ENCODE measurements at regions not wholly inside any gene's neighbourhood (a gene's known extent, or its start where the extent isn't known, plus 50 kb on each side); places are given as distances from the start of the nearest gene placed in this dataset.

- DNase-seq (ENCODE audit: low read depth in 4 of 4, low spot score in 2 of 4) = no peak
Measured at GRCh38 chrX:42725196-42725595, 52.8 kb downstream of the PPP1R2C start.

GRCh38 chrX:42720209-42720608 lies 57.8 kb downstream of the PPP1R2C start:
- no peak for DNase-seq (ENCODE audit: low read depth in 4 of 4, low spot score in 2 of 4)

DNA sequence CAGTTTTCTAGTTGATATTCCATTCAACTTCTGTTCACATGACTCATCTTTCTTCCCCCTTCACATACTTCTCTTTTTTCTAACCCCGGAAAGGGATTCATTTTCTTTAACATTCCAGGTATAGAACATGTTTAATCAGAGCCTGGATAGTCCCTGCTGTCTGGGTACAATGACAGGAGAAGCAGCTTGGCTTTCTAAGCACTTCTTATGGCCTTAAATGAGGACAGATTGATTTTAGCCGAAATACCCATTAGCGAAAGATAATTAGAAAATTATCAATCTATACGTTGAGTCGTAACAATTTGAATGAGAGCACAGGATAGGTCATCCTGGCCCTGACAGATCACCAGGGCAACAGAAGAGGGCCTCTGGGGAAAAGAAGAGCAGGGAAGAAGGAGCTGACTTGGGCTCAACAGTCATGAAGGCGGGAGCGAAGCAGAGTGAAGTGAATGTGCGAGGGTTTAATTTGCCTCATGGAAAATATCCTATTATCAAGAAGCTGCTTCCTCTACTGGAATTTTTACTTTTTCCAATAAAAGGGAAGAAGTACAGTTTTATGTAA lies 62.2 kb downstream of the PPP1R2C start:
- DNase-seq (ENCODE audit: low read depth in 4 of 4, low spot score in 2 of 4) = no peak

- peak in 2 of 4 donors; percentile 19 to 32 for DNase-seq (ENCODE audit: low read depth in 4 of 4, low spot score in 2 of 4)
Measured at GRCh38 chrX:42714981-42715700, 62.8 kb downstream of the PPP1R2C start.

DNA sequence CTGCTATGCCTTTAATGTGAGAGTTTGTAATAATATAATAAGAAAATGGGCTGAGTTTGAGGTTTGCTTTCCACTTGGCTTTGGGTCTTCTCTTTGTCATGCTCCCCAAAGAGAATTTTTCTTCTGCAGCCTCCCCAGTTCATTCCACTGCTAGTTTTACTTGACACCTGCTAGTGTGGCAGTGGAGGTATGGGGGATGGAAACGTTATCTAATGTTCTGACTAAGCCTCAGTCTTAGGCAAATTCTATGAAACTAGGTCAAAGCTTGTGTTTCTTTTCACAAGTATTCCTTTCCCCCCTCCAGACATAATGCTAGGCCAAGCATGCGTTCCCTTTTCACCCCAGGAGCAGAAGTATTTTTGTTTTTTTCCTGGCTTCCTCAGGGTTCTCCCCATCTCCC lies 67.5 kb downstream of the PPP1R2C start:
- DNase-seq (ENCODE audit: low read depth in 4 of 4, low spot score in 2 of 4) = no peak

- DNase-seq (ENCODE audit: low read depth in 4 of 4, low spot score in 2 of 4) = no peak
Measured at GRCh38 chrX:42708222-42708621, 69.7 kb downstream of the PPP1R2C start.

GRCh38 chrX:42707742-42708141 lies 70.2 kb downstream of the PPP1R2C start:
- DNase-seq (ENCODE audit: low read depth in 4 of 4, low spot score in 2 of 4) = no peak

DNA sequence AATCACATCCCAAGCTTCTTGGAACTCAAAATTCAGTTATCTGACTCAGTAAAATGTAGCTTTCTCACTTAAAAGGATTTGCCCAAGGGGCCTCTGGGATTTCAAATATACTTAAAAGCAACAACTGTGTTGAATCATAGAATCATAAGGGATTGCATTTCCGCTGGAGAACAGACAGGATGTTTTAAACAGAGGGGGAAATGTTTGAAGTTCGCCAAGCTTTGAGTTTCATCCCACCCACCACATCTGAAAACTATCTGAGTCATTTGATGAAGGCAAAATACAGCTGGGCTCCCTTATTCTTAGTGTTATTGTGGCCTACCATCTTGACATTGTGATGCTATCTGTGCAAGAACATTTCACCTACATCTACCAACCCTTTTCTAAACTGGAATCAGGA lies 73.5 kb downstream of the PPP1R2C start:
- DNase-seq (ENCODE audit: low read depth in 4 of 4, low spot score in 2 of 4) = no peak

GRCh38 chrX:42697544-42697943 lies 80.4 kb downstream of the PPP1R2C start:
- DNase-seq (ENCODE audit: low read depth in 4 of 4, low spot score in 2 of 4) = no peak

DNA sequence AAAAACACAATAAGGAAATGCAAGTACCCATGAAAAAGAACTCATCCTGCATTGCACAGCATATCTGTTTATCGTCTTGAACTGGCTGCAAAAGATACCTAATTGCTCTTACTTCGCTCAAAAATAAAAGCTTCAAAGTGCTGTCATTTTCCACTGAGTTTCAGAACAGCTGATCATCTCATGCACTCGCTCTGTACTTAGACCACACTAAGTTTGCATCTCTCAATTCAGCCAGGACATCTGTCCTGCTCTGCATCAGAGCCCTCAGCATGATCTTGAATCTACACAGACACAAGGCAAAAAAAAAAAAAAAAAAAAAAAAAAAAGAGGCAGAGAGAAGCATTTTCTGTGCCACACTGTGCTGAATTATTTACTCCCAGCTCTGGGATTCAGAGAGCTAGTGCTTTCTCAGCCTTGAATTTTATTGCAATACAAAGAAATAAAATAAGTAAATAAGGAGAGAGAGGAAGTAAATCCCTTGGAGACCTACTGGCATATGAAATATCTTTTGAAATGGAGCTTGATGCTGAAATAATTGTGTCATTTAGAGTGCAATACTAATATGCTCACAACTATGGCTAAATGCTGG lies 81.3 kb downstream of the PPP1R2C start:
- DNase-seq (ENCODE audit: low read depth in 4 of 4, low spot score in 2 of 4) = no peak

- DNase-seq (ENCODE audit: low read depth in 4 of 4, low spot score in 2 of 4) = peak in 1 of 4 donors; percentile 16
Measured at GRCh38 chrX:42695800-42696358, 82.1 kb downstream of the PPP1R2C start.

DNA sequence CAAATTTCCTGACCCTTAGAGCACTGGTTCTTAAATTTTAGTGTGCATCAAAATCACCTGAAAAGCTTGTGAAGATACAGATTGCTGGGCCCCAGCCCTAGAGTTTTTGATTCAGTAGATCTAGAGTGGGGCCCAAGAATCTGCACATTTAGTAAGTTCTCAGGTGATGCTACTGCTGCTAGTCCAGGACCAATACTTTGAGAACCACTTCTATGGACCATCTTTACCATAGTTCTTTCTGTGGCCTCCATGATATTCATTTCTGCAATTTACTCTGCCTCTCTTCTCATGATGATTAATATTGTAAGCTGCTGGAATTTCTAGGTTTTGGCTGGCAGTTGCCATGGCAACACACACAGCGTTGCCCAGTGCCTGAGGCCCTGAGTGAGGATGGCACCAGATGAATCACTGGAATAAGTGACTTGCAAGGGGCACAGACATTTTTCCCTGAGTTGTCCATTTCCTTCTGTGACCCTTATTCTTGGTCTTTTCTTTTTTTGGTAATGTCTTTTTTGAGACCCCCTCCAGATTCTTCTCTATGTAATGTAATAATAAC lies 83.6 kb downstream of the PPP1R2C start:
- DNase-seq (ENCODE audit: low read depth in 4 of 4, low spot score in 2 of 4) = no peak

DNA sequence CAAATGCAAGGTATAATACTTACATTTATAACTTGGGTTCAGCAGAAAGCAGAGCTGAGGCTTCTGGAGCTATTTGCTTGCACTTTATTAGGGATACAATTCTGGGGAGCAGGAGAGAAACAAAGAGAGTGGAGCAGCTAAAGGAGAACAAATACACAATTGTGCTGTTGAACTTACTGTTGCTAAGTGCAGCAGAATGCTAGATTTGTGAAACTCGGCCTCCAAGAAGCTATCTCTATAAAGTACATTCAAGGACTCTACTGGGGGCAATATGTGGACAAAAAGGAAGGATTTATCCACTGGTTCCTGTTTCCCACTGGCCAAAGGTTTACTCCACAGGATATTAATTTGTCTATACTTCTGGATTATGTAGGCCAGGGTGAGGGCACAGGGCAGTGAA lies 86.8 kb downstream of the PPP1R2C start:
- DNase-seq (ENCODE audit: low read depth in 4 of 4, low spot score in 2 of 4) = no peak

DNA sequence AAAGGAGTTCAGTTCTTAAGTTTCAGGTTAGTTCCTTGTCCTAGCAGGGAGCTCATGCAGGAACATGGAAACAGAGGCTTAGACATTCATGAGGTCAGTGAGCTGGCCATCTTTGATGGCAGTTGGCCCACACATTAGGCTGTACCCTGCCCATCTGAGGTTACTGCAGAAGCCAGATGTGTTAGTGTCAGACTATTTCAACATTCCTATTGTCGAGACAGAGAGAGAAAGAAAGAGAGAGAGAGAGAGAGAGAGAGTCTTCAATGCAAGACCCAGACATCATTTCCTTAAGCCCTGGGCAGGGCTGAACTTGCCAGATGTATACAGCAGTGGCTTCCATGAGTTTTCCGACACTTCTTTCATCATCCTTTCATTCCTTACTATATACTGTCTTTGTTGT lies 91.3 kb downstream of the PPP1R2C start:
- DNase-seq (ENCODE audit: low read depth in 4 of 4, low spot score in 2 of 4) = no peak

GRCh38 chrX:42686296-42686695 lies 91.7 kb downstream of the PPP1R2C start:
- DNase-seq (ENCODE audit: low read depth in 4 of 4, low spot score in 2 of 4) = no peak

DNA sequence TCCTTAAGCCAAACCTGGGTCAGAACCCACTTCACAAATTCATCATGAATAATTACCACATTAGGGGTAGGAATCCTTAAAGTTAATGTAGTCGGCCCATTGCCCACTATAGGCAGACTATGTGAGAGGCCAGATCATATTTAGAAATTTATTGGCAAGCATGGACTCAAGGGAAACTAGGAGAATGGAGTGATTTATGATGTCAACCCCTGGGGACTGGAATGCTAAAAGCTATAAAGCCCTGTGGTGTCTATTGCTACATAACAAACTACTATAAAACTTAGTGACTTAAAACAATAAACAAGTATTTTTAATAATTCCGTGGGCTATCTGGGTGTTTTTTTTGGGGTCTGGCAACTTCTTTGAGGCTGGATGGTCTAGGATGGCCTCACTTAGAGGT lies 93.9 kb downstream of the PPP1R2C start:
- no peak for DNase-seq (ENCODE audit: low read depth in 4 of 4, low spot score in 2 of 4)

DNA sequence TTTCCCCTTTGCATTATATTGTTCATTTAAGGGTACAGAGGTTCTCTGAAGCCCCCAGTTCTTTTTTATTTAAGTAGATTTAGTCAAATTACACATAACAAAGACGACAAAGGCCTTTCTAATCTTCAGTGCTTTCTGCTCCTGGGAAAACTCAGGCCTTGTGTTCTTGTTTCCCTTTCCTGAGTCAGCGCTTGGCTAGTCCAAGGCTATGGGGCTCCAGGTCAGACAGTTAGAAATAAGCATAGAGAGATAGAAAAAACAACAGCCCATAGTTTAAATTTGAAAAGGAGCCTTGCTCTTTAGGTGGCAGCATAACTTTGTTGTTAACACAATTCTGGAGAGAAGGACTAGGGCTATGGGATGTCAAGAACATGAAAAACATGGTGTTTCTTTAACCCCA lies 97.3 kb downstream of the PPP1R2C start:
- DNase-seq (ENCODE audit: low read depth in 4 of 4, low spot score in 2 of 4) = no peak

DNA sequence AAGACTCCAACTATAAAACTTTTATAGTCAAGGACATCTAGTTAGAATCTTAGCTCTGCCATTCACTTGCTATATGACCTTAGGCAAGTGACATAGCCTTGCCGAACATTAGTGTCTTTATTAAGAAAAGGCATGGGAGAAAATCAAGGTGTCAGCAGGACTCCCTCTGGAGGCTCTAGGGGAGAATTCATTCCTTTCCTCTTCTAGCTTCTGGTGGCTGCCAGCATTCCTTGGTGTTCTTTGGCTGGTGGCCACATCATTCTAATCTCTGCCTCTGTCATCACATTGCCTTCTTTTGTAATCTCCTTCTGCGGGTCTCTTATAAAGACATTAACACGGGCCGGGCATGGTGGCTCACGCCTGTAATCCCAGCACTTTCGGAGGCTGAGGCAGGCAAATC lies 99.8 kb downstream of the PPP1R2C start:
- DNase-seq (ENCODE audit: low read depth in 4 of 4, low spot score in 2 of 4) = no peak

DNA sequence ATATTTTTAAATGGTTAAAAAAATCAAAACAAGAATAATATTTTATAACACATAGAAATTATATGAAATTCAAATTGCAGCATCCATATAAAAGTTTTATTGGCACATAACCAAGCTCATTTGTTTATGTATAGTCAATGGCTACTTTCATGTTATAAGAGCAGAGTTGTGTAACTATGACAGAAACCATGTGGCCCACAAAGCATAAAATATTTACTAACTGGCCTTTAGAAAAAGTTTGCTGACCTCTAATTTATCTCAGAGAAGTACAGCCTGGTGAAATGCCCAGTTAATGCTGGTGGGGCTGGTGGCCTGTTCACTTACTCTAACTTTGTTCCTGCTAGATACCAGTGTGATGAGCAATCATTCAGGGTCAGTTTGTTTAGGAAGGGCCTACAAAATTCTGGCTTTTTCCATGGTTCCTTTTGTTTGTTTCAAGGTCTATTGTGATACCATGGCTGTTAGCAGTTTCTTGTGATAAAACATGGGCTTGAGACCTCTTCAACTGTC lies 104.6 kb downstream of the PPP1R2C start:
- no peak for DNase-seq (ENCODE audit: low read depth in 4 of 4, low spot score in 2 of 4)

DNA sequence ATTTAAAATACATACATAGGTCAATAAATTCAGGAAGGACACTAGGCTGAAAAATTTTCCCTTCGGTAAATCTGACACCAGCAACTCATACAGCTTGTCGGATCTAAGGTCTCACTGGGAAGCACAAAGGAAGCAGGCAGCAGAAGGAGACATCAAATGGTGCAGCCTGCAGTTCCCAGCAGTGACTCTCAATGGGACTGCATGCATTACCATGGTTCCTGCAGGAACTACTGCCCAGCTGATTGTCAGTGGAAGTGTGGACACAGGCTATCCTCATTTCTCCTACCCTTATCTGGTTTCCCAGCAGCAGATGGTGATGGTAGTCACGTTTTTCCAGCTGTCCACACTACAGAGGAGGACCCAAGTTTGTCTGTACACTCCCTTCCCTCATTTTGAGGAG lies 113.3 kb downstream of the PPP1R2C start:
- no peak for DNase-seq (ENCODE audit: low read depth in 4 of 4, low spot score in 2 of 4)

- DNase-seq (ENCODE audit: low read depth in 4 of 4, low spot score in 2 of 4) = no peak
Measured at GRCh38 chrX:42628471-42628870, 149.5 kb downstream of the PPP1R2C start.

All from left renal cortex interstitium (tissue), 4 donors.